Osteoblast (primary cell): ENCODE measurements at regions not wholly inside any gene's neighbourhood (a gene's known extent, or its start where the extent isn't known, plus 50 kb on each side); places are given as distances from the start of the nearest gene placed in this dataset.

Experiments
- DNase-seq: peaks from one replicate; pipeline ENCODE4 v3.0.0; 2011; ENCODE audit warnings: low spot score, mixed read lengths; ENCODE audit not compliant: insufficient read length; ENCODE audit errors: missing footprints
- H2AFZ ChIP-seq: 2 replicates; pipeline ENCODE4 v1.6.0; 2011; ENCODE audit warnings: mild to moderate bottlenecking, low read length
- H3K27ac ChIP-seq: 2 replicates; pipeline ENCODE4 v1.5.1; 2011; ENCODE audit warnings: mild to moderate bottlenecking, low read depth, low read length, moderate library complexity
- H3K27me3 ChIP-seq: 2 replicates; pipeline ENCODE4 v1.6.0; 2012; ENCODE audit warnings: mild to moderate bottlenecking, control low read depth, inconsistent platforms, low read length, moderate library complexity; ENCODE audit not compliant: insufficient read depth
- H3K36me3 ChIP-seq: 2 replicates; pipeline ENCODE4 v1.5.1; 2011; ENCODE audit warnings: mild to moderate bottlenecking, low read length, control low read depth, moderate library complexity; ENCODE audit not compliant: insufficient read depth
- H3K4me1 ChIP-seq: 2 replicates; pipeline ENCODE4 v1.5.1; 2011; ENCODE audit warnings: mild to moderate bottlenecking, low read length, control low read depth, moderate library complexity; ENCODE audit not compliant: insufficient read depth
- H3K4me2 ChIP-seq: 2 replicates; pipeline ENCODE4 v1.6.0; 2011; ENCODE audit warnings: mild to moderate bottlenecking, low read length; ENCODE audit not compliant: insufficient read depth
- H3K4me3 ChIP-seq: fragments of 200-600 bp; sonication (generic); 3 replicates; pipeline ENCODE4 v1.5.1; 2012; ENCODE audit warnings: mild to moderate bottlenecking, low read length, inconsistent platforms; ENCODE audit not compliant: insufficient read depth
- H3K79me2 ChIP-seq: 2 replicates; pipeline ENCODE4 v1.6.0; 2012; ENCODE audit warnings: mild to moderate bottlenecking, low read length, control low read depth, inconsistent platforms; ENCODE audit not compliant: insufficient read depth
- H3K9me3 ChIP-seq: 2 replicates; pipeline ENCODE4 v1.5.1; 2011; ENCODE audit warnings: low read depth, low read length, control low read depth
- H4K20me1 ChIP-seq: 2 replicates; pipeline ENCODE4 v1.6.0; 2012; ENCODE audit warnings: mild to moderate bottlenecking, low read length, control low read depth; ENCODE audit not compliant: insufficient read depth
- CTCF ChIP-seq: IDR thresholded peaks from 2 replicates; pipeline ENCODE4 v1.5.1; 2011; ENCODE audit warnings: mild to moderate bottlenecking, low read depth, low read length, moderate library complexity; ENCODE audit errors: extremely low read depth

GRCh38 chr10:65135508-65135907 lies 1614.3 kb downstream of the REEP3 start:
- Histone ChIP-seq H2AFZ (no peak overlapping the region), H3K4me1 (no peaks in the 10 kb centered on the region), H3K36me3 (no peaks in the 10 kb centered on the region), H3K9me3 (peaks cover 2% of the 10 kb centered on the region), H3K27ac (no peak overlapping the region), H3K79me2 (no peaks in the 10 kb centered on the region), H3K4me3 (no peak overlapping the region), H4K20me1 (no peaks in the 10 kb centered on the region), H3K4me2 (no peak overlapping the region), H3K27me3 (no peaks in the 10 kb centered on the region)
- TF ChIP-seq CTCF = no peak
- DNase-seq = no peak

- H3K9me3 ChIP-seq = peaks cover 2% of the 10 kb centered on the region
- DNase-seq = no peak
- H3K4me2 ChIP-seq = no peak overlapping the region
- no peak overlapping the region for H3K4me3 ChIP-seq
- H4K20me1 ChIP-seq = no peaks in the 10 kb centered on the region
- TF ChIP-seq CTCF = no peak
- H2AFZ ChIP-seq = no peak overlapping the region
- no peaks in the 10 kb centered on the region for H3K36me3 ChIP-seq
- H3K79me2 ChIP-seq = no peaks in the 10 kb centered on the region
- no peaks in the 10 kb centered on the region for H3K27me3 ChIP-seq
- H3K27ac ChIP-seq = no peak overlapping the region
- H3K4me1 ChIP-seq = no peaks in the 10 kb centered on the region
Observed at GRCh38 chr10:65142641-65143435, 1621.6 kb downstream of the REEP3 start.

- no peak for TF ChIP-seq CTCF
- no peaks in the 10 kb centered on the region for H3K4me1 ChIP-seq
- H3K27me3 ChIP-seq = no peaks in the 10 kb centered on the region
- no peaks in the 10 kb centered on the region for H3K36me3 ChIP-seq
- H3K27ac ChIP-seq = no peak overlapping the region
- peaks cover 2% of the 10 kb centered on the region for H3K9me3 ChIP-seq
- no peak overlapping the region for H3K4me3 ChIP-seq
- H3K79me2 ChIP-seq = no peaks in the 10 kb centered on the region
- no peak overlapping the region for H2AFZ ChIP-seq
- H3K4me2 ChIP-seq = no peak overlapping the region
- DNase-seq = no peak
- H4K20me1 ChIP-seq = no peaks in the 10 kb centered on the region
Observed at GRCh38 chr10:65143723-65144122, 1622.5 kb downstream of the REEP3 start.

- Histone ChIP-seq H3K79me2 (no peaks in the 10 kb centered on the region), H4K20me1 (no peaks in the 10 kb centered on the region), H3K27me3 (no peaks in the 10 kb centered on the region), H2AFZ (no peak overlapping the region), H3K27ac (no peak overlapping the region), H3K36me3 (no peaks in the 10 kb centered on the region), H3K4me3 (no peak overlapping the region), H3K4me2 (no peak overlapping the region), H3K9me3 (no peaks in the 10 kb centered on the region), H3K4me1 (no peaks in the 10 kb centered on the region)
- no peak for DNase-seq
- no peak for TF ChIP-seq CTCF
Observed at GRCh38 chr10:65149878-65150277, 1628.7 kb downstream of the REEP3 start.
